Smooth muscle cell (in vitro differentiated cells): ENCODE measurements at regions not wholly inside any gene's neighbourhood (a gene's known extent, or its start where the extent isn't known, plus 50 kb on each side); places are given as distances from the start of the nearest gene placed in this dataset.

Experiments
- DNase-seq: peaks from one replicate; lab custom pipeline; 2025; ENCODE audit not compliant: unreplicated experiment; lab: John Stamatoyannopoulos, UW
- H2AFZ ChIP-seq: fragments of 200-600 bp; sonication (generic); 2 replicates; pipeline ENCODE4 v1.6.0; 2016; ENCODE audit warnings: antibody characterized with exemption, low read depth, mild to moderate bottlenecking
- H3F3A ChIP-seq: fragments of 200-600 bp; sonication (generic); 2 replicates; pipeline ENCODE4 v1.6.0; 2017; ENCODE audit warnings: antibody characterized with exemption, low read depth
- H3K27ac ChIP-seq: fragments of 200-600 bp; sonication (generic); 2 replicates; pipeline ENCODE4 v1.5.1; 2016; ENCODE audit warnings: low read depth, mild to moderate bottlenecking
- H3K27me3 ChIP-seq: fragments of 200-600 bp; sonication (generic); 2 replicates; pipeline ENCODE4 v1.6.1; 2016; ENCODE audit warnings: low read depth, mild to moderate bottlenecking
- H3K36me3 ChIP-seq: fragments of 200-600 bp; sonication (generic); 2 replicates; pipeline ENCODE4 v1.5.1; 2016; ENCODE audit warnings: low read depth
- H3K4me1 ChIP-seq: fragments of 200-600 bp; sonication (generic); 2 replicates; pipeline ENCODE4 v1.5.1; 2016; ENCODE audit warnings: low read depth
- H3K4me2 ChIP-seq: fragments of 200-600 bp; sonication (generic); 2 replicates; pipeline ENCODE4 v1.6.0; 2016; ENCODE audit warnings: mild to moderate bottlenecking
- H3K4me3 ChIP-seq: fragments of 200-600 bp; sonication (generic); 2 replicates; pipeline ENCODE4 v1.5.1; 2016; ENCODE audit warnings: mild to moderate bottlenecking
- H3K79me2 ChIP-seq: fragments of 200-600 bp; sonication (generic); 2 replicates; pipeline ENCODE4 v1.6.0; 2016; ENCODE audit warnings: low read depth, mild to moderate bottlenecking
- H3K9ac ChIP-seq: fragments of 200-600 bp; sonication (generic); 2 replicates; pipeline ENCODE4 v1.6.0; 2016; ENCODE audit warnings: low read depth
- H3K9me3 ChIP-seq: fragments of 200-600 bp; sonication (generic); replicated peaks from 2 replicates; pipeline ENCODE4 v1.5.1; 2016; ENCODE audit warnings: low read depth
- H4K20me1 ChIP-seq: fragments of 200-600 bp; sonication (generic); 2 replicates; pipeline ENCODE4 v1.6.0; 2016; ENCODE audit warnings: low read depth
- WGBS: methylation state at CpG from one replicate; pipeline ENCODE4 v1.1.7; 2016; ENCODE audit warnings: low lambda C conversion rate; 5-methylcytosine and 5-hydroxymethylcytosine counted together
- TF ChIP-seq, protein P1 (sequence below): fragments of 200-600 bp; sonication (generic); IDR thresholded peaks from 2 replicates; pipeline ENCODE4 v1.5.1; 2017; ENCODE audit warnings: borderline replicate concordance, mild to moderate bottlenecking, antibody characterized with exemption; ENCODE audit not compliant: insufficient read depth, poor library complexity, severe bottlenecking

DNA sequence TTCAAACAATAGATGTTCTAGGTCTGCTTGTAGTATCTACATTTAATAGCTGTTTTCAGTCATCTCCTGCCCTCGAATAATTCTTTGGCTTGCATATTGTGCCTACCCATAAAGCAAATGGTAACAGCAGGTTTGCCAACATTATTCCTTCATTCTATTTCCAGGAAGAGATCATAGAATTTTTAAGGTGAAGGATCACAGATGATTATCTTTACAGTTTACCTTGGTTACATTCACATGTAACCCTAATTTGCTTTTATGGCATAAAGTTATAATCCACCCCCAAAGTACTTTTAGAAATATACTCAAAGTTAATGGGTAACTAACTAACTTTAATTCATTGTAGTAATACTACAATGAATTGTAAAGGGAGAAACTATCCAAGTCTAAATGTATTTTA is 315.5 kb downstream of the NSUN3 start:
- no peak for DNase-seq
- H3K27ac ChIP-seq = no peak overlapping the region
- H3K9ac ChIP-seq = no peak overlapping the region
- no peaks in the 10 kb centered on the region for H3K4me1 ChIP-seq
- WGBS = 94% methylated on average over 1 of the region's 1 CpG
- no peaks in the 10 kb centered on the region for H3K9me3 ChIP-seq
- H3K4me3 ChIP-seq = no peak overlapping the region
- no peak overlapping the region for H2AFZ ChIP-seq
- TF ChIP-seq, protein P1, sequence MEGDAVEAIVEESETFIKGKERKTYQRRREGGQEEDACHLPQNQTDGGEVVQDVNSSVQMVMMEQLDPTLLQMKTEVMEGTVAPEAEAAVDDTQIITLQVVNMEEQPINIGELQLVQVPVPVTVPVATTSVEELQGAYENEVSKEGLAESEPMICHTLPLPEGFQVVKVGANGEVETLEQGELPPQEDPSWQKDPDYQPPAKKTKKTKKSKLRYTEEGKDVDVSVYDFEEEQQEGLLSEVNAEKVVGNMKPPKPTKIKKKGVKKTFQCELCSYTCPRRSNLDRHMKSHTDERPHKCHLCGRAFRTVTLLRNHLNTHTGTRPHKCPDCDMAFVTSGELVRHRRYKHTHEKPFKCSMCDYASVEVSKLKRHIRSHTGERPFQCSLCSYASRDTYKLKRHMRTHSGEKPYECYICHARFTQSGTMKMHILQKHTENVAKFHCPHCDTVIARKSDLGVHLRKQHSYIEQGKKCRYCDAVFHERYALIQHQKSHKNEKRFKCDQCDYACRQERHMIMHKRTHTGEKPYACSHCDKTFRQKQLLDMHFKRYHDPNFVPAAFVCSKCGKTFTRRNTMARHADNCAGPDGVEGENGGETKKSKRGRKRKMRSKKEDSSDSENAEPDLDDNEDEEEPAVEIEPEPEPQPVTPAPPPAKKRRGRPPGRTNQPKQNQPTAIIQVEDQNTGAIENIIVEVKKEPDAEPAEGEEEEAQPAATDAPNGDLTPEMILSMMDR = no peak
- H4K20me1 ChIP-seq = no peaks in the 10 kb centered on the region
- H3F3A ChIP-seq = no peaks in the 10 kb centered on the region
- H3K27me3 ChIP-seq = no peaks in the 10 kb centered on the region
- H3K4me2 ChIP-seq = no peak overlapping the region
- H3K79me2 ChIP-seq = no peaks in the 10 kb centered on the region
- H3K36me3 ChIP-seq = no peaks in the 10 kb centered on the region

- H3F3A ChIP-seq = no peaks in the 10 kb centered on the region
- no peak for DNase-seq
- H2AFZ ChIP-seq = no peak overlapping the region
- no peak overlapping the region for H3K27ac ChIP-seq
- WGBS = 75% methylated on average over 2 of the region's 2 CpGs
- H3K79me2 ChIP-seq = no peaks in the 10 kb centered on the region
- no peaks in the 10 kb centered on the region for H3K27me3 ChIP-seq
- H4K20me1 ChIP-seq = no peaks in the 10 kb centered on the region
- H3K9me3 ChIP-seq = no peaks in the 10 kb centered on the region
- no peak overlapping the region for H3K4me3 ChIP-seq
- H3K9ac ChIP-seq = no peak overlapping the region
- H3K4me2 ChIP-seq = no peak overlapping the region
- no peaks in the 10 kb centered on the region for H3K4me1 ChIP-seq
- TF ChIP-seq, protein P1 = no peak
- H3K36me3 ChIP-seq = no peaks in the 10 kb centered on the region
These were observed 316.4 kb downstream of the NSUN3 start for GRCh38 chr3:94379264-94379663.

GRCh38 chr3:94394885-94395284 is 332.0 kb downstream of the NSUN3 start:
- H3K4me2 ChIP-seq = no peak overlapping the region
- no peak overlapping the region for H3K27ac ChIP-seq
- 94% methylated on average over 5 of the region's 5 CpGs for WGBS
- H3F3A ChIP-seq = no peaks in the 10 kb centered on the region
- no peaks in the 10 kb centered on the region for H3K27me3 ChIP-seq
- DNase-seq = no peak
- no peak overlapping the region for H3K9ac ChIP-seq
- TF ChIP-seq, protein P1 = no peak
- no peaks in the 10 kb centered on the region for H3K36me3 ChIP-seq
- no peaks in the 10 kb centered on the region for H4K20me1 ChIP-seq
- no peaks in the 10 kb centered on the region for H3K79me2 ChIP-seq
- no peak overlapping the region for H3K4me3 ChIP-seq
- H2AFZ ChIP-seq = no peak overlapping the region
- no peaks in the 10 kb centered on the region for H3K4me1 ChIP-seq
- H3K9me3 ChIP-seq = no peaks in the 10 kb centered on the region

DNA sequence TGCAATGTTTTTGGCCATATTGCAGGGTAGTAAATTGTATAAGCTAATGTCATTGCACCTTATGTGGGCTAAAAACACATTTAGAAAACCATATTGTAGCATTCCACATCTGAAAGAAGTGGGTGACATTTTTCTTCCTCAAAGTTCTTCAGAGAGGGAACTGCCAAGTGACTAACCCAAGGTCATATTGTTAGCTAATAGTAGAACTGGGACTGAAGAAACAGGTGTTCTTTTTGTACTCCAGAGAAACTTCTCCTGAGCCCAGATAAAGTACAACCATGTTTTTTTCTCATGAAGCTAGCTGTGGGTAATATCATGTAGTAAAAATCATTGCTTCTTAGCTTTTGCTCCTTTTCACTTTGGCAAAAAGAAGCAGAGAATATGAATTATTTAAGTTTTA is 333.0 kb downstream of the NSUN3 start:
- Histone ChIP-seq H3K4me2 (no peak overlapping the region), H3F3A (no peaks in the 10 kb centered on the region), H3K9me3 (no peaks in the 10 kb centered on the region), H3K4me1 (no peaks in the 10 kb centered on the region), H3K36me3 (no peaks in the 10 kb centered on the region), H3K4me3 (no peak overlapping the region), H3K79me2 (no peaks in the 10 kb centered on the region), H2AFZ (no peak overlapping the region), H4K20me1 (no peaks in the 10 kb centered on the region), H3K9ac (no peak overlapping the region), H3K27me3 (no peaks in the 10 kb centered on the region), H3K27ac (no peak overlapping the region)
- TF ChIP-seq, protein P1 = no peak
- no peak for DNase-seq
